GM18502 (cell line): ENCODE measurements at regions not wholly inside any gene's neighbourhood (a gene's known extent, or its start where the extent isn't known, plus 50 kb on each side); places are given as distances from the start of the nearest gene placed in this dataset.
A peak's percentile ranks its signal among the peaks of the same experiment; 100 is the strongest.
"Not testable (repeated sequence)": the region's sequence is repeated elsewhere in the genome, so short reads cannot be mapped to it uniquely, and the experiment has no call there.

Source experiments
- ATAC-seq: cut with Tn5 transposase; IDR thresholded peaks from one replicate; pipeline ENCODE4 v1.9.1; 2021; ENCODE audit warnings: mild to moderate bottlenecking; ENCODE audit not compliant: unreplicated experiment, poor library complexity

GRCh38 chr3:138890555-138891187, 55.9 kb upstream of the PIK3CB start:
- peak; percentile 76 for ATAC-seq

- no peak for ATAC-seq
Observed at GRCh38 chr3:138889792-138890191, 55.1 kb upstream of the PIK3CB start.

GRCh38 chr3:138888560-138888959, 53.8 kb upstream of the PIK3CB start:
- ATAC-seq: no peak

- ATAC-seq: not testable (repeated sequence)
Observed at GRCh38 chr3:138886096-138886495, 51.4 kb upstream of the PIK3CB start.
